T-helper 2 cell (primary cell): ENCODE measurements at regions not wholly inside any gene's neighbourhood (a gene's known extent, or its start where the extent isn't known, plus 50 kb on each side); places are given as distances from the start of the nearest gene placed in this dataset.
"Not testable (repeated sequence)": the region's sequence is repeated elsewhere in the genome, so short reads cannot be mapped to it uniquely, and the experiment has no call there.

Source experiments
- DNase-seq, 5 experiments: peaks; one replicate each; pipeline versions ENCODE4 v3.0.0 to v3.0.0-alpha.2; 2012 to 2022

DNA sequence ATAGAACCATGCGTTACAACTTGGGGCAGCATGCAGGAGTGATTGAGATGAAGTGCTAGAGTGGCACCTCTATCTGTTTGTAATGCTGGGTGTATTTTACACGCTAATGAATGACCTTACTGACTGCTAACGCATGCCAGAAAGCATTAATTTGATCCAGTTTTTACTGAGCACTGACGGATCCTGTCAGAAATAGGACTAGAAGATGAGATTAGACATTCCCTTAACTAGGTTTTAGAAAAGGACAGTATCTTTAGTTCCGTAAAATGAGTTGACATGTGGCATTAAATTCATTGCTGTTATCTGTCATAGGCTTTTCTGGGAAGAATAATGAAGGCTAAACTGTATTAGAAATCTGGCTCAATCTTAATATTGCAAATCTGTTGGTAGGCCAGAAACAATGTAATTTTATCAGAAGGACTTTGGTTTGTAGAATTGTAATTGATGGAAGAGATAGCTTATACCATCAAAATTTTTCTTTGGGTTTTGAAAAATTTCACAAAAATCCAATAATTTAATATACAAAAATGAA is 140.4 kb upstream of the WDFY3 start:
- DNase-seq = no peak

DNA sequence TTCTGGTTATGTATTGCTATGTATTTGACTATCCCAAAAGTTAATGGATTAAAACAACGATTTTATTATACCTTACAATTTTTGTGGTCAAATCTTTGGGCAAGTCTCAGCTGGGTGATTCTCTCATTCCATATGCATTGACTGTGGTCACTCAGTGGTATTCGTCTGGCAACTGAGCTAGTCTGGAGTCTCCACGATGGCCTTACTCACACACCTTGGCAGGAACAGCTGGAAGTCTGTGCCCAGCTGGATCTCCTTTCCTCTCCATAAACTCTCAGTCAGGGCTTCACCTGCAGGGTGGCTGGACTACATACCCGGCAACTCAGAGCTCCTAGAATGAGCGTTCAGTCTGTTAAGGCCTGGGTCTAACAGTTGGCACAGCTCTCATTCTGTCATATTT is 141.1 kb upstream of the WDFY3 start:
- DNase-seq = no peak

DNA sequence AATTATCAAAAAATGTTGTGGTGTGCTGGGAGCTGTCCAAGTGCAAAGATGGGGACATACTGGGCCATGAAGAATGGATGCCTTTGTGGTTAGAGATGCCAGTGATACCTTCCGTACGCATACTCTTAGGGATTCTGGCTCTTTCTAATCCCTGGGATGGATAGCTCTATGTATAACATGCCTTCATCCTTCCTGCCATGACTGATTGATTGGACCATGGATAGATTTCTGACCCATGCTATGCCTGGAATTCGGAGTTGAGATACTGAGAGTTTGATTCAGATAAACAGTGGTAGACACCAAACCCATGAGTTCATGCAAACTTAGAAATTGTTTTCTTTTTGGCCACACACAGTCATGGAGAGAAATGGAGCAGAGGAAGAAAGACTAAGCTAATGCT is 147.2 kb upstream of the WDFY3 start:
- DNase-seq = no peak

DNA sequence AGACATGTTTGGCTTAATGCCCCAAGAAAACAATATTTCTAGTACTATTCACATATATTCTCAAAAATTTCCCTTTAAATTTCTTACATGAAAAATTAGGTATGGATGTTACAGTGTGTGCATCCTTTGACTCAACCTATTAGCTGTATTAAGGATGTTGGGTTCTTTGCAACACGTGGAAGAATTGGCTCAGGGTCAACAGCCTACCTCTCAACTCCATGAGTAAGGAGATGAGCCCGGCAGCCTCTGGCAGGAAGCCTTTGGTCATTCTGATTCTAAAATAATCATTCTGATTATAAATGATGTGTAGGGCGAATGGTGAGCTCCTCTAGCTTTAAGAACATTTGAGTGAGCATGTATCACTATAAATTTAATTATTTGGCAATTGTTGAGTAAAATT is 148.0 kb upstream of the WDFY3 start:
- DNase-seq = no peak

DNA sequence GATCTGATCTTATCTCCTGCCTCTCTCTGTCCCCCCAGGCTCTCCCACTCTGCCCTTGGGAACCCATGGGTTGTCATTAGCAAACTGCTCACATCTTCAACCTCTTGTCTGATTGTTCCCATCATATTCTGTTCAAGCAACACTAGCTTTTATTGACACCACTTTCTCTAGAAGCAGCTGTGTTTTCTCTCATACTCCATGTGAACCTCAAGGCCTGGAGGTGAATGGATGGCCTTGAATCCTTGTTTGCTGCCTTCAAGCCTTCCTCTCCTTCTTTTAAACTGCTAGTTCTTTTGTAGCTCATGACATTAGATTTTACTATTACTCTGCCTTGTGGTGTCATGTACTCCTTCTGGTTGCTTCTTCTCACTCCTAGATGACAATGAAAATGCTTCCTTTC is 149.5 kb upstream of the WDFY3 start:
- DNase-seq = no peak

DNA sequence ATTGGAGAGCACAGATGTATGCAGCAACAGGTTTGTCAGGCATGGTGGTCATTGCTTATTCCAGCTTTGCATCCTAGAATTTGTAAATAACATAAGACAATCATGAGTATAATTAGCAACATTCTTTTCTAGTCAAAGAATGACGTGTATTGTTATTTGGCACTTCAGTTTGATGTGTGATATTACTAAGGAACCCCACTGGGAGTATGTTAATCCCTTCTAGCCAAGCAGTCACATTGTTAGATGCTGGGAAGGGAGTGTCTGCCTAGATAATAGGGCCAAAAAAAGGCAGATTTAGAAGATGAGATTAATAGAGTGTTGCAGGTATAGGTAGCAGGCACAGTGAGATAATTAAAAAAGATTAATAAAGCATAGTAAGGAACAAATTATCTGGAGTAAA is 159.2 kb upstream of the WDFY3 start:
- DNase-seq = no peak

DNA sequence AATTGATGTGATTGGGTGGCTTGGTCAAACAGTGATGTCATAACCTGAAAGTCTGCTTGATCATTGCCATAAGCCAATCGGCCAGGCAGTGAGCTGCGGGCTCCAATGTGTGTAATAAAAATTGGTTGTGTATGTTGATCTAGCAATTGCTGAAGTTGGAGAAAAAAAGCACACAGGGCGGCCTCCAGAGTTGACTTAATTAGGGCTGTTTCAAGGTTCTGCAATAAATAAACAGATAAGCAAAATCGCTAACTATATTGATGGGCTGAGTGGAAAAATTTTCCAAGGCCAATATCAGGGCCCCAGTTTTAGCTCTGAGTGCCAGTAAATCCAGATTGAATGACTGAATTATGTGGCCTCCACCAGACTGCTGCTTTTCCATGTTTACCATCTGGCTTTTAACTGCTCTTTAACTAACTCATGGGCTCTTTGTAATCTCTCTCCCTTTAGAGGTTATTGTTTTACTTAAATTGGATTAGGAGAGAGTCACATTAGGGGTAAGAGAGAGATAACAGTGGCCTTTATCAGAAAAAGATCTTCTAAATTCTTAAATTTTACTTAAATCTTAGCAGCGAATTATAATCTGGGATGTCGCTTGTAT is 160.6 kb upstream of the WDFY3 start:
- DNase-seq = no peak

DNA sequence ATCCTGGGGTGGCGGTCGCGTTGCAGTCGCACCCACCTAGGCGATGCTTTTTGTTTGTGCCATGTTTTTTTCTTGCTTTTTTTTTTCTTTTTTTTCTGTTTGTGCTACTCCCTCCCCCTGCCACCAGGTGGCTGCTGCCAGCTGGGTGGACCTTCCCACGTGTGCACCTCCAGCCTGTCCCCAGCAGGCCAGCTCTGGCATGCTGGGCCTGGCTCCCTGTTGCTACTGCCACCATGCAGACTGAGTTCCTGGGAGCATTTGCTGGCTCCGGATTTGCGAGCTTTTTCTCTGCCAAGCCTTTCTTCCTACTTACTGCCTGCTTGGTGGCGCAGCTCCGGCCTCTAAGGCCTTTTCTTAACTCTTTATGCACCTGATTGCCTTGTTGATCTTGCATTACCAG is 161.2 kb upstream of the WDFY3 start:
- peak in 1 of 5 experiments; percentile 12 for DNase-seq

DNA sequence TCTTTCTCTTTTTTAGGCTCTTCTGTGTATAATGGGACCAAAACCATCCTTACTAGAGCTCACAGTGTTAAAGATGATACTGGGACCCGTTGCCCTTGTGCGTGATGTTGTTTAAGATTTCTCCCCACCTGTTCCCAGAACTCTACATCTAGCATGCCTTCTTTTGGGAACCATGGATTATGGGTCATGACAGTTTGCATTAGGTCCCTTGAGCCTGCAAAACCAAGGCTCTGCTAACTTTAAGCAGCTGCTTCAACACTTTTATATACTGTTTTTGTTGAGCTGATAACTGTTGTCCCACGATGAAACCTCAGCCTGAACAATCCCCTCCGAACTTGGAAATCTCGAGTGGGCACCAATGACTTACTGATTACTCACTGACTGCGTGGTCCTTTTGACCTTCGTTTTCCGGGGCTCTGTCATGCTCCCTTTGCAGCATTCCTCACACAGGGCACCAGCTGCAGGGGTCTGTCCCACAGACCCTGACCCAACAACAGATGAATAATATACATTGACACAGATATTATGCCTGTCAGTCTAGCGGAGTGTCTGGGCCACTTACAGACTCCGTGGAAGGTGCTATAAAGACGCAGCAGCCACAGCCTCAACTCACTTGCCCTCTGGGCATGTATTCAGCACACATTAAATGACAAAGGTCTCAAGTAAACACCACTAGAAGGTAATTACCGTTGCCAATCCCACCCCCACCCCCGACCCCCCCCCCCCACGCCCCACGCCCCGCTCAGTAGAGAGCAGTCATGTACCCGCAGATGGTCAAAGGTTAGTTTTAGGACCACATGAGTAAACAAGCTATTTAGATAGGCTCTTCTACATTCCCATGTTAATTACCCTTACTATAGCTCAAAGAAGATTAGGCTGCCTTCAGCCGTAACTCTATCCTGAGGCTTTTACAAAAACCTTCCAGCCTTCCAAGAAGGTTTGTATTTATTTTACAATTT is 162.0 kb upstream of the WDFY3 start:
- no peak for DNase-seq

DNA sequence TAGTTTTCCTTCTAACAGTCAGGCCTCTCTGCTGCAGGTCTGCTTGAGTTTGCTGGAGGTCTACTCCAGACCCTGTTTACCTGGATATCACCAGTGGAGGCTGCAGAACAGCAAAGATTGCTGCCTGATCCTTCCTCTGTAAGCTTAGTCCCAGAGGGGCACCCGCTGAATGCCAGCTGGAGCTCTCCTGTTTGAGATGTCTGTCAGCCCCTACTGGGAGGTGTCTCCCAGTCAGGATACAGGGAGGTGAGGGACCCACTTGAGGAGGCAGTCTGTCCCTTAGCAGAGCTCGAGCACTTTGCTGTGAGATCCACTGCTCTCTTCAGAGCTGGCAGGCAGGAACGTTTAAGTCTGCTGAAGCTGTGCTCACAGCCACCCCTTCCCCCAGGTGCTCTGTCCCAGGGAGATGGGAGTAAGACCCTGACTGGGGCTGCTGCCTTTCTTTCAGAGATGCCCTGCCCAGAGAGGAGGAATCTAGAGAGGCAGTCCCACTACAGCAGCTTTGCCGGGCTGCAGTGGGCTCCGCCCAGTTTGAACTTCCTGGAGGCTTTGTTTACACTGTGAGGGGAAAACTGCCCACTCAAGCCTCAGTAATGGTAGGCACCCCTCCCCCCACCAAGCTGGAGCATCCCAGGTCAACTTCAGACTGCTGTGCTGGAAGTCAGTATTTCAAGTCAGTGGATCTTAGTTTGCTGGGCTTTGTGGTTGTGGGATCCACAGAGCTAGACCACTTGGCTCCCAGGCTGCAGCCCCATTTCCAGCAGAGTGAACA is 163.1 kb upstream of the WDFY3 start:
- not testable (repeated sequence) for DNase-seq

DNA sequence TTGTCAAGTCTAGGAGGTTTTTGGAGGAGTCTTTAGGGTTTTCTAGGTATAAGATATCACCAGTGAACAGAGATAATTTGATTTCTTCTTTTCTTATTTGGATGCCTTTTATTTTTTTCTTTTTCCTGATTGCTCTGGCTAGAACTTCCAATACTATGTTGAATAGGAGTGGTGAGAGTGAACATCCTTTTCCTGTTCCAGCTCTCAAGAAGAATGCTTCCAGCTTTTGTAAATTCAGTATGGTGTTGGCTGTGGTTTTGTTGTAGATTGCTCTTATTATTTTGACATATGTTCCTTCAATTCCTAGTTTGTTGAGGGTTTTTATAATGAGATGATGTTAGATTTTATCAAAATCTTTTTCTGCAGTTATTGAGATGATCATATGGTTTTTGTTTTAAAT is 165.6 kb upstream of the WDFY3 start:
- no peak for DNase-seq

DNA sequence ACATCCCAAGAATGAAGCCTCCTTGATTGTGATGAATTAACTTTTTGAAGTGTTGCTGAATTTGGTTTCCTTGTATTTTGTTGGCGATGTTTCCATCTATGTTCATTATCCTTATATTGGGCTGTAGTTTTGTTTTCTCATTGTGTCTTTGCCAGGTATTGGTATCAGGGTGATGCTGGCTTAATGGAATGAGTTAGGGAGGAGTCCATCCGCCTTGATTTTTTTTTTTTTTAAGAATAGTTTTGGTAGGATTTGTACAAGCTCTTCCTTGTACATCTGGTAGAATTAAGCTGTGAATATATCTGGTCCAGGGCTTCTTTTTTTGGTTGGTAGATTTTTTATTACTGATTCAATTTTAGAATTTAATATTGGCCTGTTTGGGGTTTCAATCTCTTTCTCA is 166.1 kb upstream of the WDFY3 start:
- no peak for DNase-seq

DNA sequence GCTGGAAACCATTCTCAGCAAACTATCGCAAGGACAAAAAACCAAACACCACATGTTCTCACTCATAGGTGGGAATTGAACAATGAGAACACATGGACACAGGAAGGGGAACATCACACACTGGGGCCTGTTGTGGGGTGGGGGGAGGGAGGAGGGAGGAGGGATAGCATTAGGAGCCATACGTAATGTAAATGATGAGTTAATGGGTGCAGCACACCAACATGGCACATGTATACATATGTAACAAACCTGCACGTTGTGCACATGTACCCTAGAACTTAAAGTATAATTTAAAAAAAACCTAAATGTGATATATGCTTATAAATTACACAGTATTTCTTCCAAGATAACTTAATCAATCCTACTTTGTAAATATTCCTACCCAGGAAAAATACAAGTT is 173.3 kb upstream of the WDFY3 start:
- DNase-seq = not testable (repeated sequence)

DNA sequence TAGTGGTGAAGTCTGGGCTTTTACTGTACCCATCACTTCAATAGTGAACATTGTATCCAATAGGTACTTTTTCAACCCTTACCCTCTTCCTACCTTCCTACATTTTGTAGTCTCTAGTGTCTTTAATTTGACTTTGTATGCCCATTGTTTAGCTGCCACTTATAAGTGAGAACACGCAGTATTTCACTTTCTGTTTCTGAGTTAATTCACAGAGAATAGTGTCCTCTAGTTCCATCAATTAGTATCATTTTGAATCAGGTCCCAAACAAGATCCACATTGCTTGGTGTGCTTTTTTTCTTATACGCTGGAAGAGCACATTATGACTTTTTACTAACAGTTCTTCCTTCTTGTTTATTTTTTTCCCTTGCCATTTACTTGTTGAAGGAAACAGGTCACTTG is 176.0 kb upstream of the WDFY3 start:
- no peak for DNase-seq

DNA sequence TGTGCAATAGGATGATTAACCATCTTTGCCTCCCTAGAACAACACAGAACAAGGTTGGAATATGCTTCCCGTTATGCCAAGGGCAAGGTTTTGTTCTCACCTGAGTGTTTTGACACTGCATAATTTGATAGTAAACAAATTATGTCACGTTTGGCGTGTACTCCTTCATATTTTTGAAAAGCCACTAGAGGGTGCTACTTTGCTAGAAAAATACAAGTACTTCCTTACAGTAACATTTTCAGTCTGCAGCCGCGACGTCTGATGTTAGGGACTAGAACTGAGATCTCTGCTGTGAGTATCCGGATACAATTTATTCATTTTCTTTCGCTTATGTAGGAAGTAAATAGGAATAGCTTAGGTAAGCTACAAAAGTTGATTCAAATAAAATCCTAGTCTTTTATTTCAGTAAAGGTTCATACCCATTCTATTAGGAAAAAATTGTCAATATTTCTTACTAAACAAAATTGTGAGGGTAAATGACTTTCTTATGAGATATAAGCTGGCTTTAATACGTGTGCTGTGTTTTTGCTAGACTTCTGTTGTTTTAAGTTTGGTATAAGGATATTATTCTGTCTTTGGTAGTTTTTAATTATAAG is 181.1 kb upstream of the WDFY3 start:
- DNase-seq = peak in 1 of 5 experiments; percentile 55

DNA sequence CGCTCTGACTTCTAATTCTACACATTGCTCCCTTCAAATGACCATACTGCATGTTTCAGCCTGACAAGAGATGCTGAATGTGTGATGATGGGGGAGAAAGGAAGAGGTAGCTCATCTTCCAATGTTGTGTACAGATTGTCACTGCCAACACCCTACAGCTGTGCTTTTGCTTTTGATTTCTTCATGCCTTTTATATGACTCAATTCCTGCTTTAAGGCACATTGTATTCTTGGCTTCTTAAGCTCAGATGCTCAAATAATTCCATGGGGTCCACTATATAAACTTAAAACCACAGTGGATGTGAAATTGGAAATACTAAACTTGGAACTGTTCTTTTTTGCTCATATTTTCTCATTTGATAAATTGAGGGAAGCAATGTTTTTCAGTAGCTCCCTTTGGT is 183.2 kb upstream of the WDFY3 start:
- no peak for DNase-seq

DNA sequence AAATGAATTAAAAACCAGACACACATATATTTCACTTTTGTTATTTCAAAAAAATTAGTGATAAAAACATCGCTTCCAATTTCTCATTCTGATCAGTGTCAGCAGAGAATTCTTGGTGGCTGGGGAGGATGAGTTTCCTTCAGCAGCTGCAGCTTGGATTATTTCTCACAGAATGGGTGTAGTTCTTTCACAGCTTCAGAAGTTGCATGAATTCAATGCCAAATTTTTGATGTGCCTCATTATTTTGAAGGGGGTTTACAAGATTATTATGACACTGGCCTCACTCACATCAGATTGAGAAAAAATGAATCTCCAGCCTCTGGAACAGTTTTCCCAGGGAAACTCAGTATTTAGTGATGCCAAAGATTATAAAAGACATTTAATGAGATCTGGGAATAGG is 184.9 kb upstream of the WDFY3 start:
- DNase-seq = no peak

DNA sequence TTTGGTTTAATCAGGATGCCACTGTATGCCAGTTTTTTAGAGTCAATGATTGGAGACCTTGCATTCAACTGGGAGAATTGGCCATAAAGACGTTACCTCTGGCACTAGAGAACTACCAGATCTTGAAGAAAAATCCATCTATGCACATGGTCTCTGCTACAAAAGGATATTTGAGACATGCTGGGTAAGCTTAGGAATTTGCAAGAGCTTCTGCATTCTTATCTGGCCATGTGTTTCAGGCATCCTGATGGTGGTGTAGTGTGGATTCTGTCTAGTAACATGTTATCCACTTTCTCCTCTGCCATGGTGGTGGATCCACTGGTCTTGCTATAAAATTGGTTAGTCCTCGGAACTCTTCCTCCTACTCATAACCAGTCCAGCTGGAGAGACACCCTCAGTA is 185.3 kb upstream of the WDFY3 start:
- DNase-seq = no peak

DNA sequence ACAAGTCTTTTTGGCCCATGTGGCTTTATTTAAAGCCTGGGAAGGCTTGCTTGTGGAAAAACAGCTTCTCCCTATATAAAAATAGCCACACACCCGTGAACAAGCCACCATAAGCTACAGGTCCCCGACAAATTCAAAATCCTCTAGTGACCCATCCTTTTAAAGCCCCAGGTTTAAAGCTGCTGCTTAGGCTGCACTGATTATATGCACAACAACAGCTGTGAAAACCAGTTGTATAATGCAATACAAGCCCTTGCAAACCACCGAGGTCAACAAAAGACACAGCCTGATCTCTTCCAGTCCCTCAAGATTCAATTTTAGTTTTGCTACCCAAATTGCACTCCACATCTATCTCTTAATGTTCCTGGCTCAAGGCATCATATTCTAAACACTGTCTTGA is 186.0 kb upstream of the WDFY3 start:
- DNase-seq = no peak

DNA sequence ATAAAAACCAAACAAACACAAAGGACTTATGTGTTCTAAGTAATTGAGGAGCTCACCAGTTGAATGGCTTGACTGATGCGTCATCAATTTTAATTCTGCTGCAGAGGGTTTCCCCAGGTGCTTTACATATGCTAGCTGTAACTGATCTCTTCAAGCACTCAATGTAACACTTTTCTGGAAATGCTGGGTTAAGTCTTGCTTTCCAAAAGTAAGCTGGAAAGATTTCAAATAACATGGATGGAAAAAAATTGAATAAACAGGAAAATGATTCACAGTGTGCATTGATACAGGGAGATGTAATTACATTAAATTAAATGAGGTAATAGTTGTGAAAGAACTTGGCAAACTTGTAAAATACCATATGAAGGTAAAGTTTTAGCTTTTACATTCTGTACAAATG is 186.7 kb upstream of the WDFY3 start:
- no peak for DNase-seq

DNA sequence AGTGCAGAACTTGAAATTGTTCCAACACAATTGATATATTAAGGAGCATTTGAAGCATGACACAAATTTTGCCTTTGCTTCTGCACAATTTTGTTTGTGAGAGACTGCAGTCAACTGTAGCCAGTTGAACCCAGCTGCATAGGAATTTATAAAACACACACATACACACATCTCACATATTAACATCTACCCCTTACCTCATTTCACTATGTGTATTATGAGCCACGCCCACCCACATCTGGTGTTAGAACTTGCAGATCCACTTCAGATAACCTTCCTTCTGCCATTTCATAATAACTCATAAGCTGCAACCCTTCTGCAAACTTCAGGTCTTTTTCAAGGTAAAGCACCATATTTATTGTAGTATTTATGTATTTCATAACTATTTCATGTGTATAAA is 188.1 kb upstream of the WDFY3 start:
- DNase-seq = no peak

DNA sequence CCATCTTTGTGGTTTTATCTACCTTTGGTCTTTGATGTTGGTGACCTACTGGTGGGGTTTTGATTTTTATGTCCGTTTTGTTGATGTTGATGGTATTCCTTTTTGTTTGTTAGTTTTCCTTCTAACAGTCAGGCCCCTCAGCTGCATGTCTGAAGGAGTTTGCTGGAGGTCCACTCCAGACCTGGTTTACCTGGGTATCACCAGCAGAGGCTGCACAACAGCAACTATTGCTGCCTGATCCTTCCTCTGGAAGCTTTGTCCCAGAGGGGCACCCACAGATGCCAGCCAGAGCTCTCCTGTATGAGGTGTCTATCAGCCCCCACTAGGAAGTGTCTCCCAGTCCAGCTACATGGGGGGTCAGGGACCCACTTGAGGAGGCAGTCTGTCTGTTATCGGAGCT is 199.3 kb upstream of the WDFY3 start:
- no peak for DNase-seq

DNA sequence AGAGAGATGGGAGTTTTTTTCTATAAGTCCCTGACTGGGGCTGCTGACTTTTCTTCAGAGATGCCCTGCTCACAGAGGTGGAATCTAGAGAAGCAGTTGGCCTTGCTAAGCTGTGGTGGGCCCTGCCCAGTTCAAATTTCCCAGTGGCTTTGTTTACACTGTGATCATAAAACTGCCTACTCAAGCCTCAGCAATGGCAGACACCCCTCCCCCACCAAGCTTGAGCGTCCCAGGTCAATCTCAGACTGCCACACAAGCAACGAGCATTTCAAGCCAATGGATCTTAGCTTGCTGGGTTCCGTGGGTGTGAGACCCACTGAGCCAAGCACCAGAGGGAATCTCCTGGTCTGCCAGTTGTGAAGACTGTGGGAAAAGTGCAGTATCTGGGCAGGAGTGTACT is 199.8 kb upstream of the WDFY3 start:
- DNase-seq = no peak
